ENCODE measurements at regions not wholly inside any gene's neighbourhood (a gene's known extent, or its start where the extent isn't known, plus 50 kb on each side); places are given as distances from the start of the nearest gene placed in this dataset.
"Not testable (repeated sequence)": the region's sequence is repeated elsewhere in the genome, so short reads cannot be mapped to it uniquely, and the experiment has no call there.

- no peak for DNase-seq (ENCODE audit: low spot score)
Observed at GRCh38 chr2:175766880-175767279, 235.2 kb downstream of the LNPK start.

- no peak for DNase-seq (ENCODE audit: low spot score)
Observed at GRCh38 chr2:175755656-175756386, 246.2 kb downstream of the LNPK start.

GRCh38 chr2:175755169-175755568, 246.9 kb downstream of the LNPK start:
- no peak for DNase-seq (ENCODE audit: low spot score)

GRCh38 chr2:175750195-175750594, 251.9 kb downstream of the LNPK start:
- DNase-seq (ENCODE audit: low spot score): no peak

- no peak for DNase-seq (ENCODE audit: low spot score)
Observed at GRCh38 chr2:175745911-175746310, 256.2 kb downstream of the LNPK start.

- no peak for DNase-seq (ENCODE audit: low spot score)
Observed at GRCh38 chr2:175744000-175744399, 258.1 kb downstream of the LNPK start.

- DNase-seq (ENCODE audit: low spot score): no peak
Observed at GRCh38 chr2:175743011-175743410, 259.1 kb downstream of the LNPK start.

- DNase-seq (ENCODE audit: low spot score): no peak
Observed at GRCh38 chr2:175742367-175742766, 259.7 kb downstream of the LNPK start.

GRCh38 chr2:175741164-175741563, 260.9 kb downstream of the LNPK start:
- DNase-seq (ENCODE audit: low spot score): no peak

- no peak for DNase-seq (ENCODE audit: low spot score)
Observed at GRCh38 chr2:175737722-175738361, 264.2 kb downstream of the LNPK start.

GRCh38 chr2:175734686-175735085, 267.4 kb downstream of the LNPK start:
- DNase-seq (ENCODE audit: low spot score): no peak

- DNase-seq (ENCODE audit: low spot score): no peak
Observed at GRCh38 chr2:175732531-175732930, 269.5 kb downstream of the LNPK start.

- peak; percentile 18 for DNase-seq (ENCODE audit: low spot score)
Observed at GRCh38 chr2:175730050-175730449, 272.0 kb downstream of the LNPK start.

- DNase-seq (ENCODE audit: low spot score): no peak
Observed at GRCh38 chr2:175729049-175729706, 272.9 kb downstream of the LNPK start.

- no peak for DNase-seq (ENCODE audit: low spot score)
Observed at GRCh38 chr2:175728032-175728431, 274.0 kb downstream of the LNPK start.

- no peak for DNase-seq (ENCODE audit: low spot score)
Observed at GRCh38 chr2:175726223-175726622, 275.8 kb downstream of the LNPK start.

- DNase-seq (ENCODE audit: low spot score): no peak
Observed at GRCh38 chr2:175709248-175709647, 292.8 kb downstream of the LNPK start.

GRCh38 chr2:175707322-175707721, 294.7 kb downstream of the LNPK start:
- no peak for DNase-seq (ENCODE audit: low spot score)

GRCh38 chr2:175704568-175704967, 297.5 kb downstream of the LNPK start:
- not testable (repeated sequence) for DNase-seq (ENCODE audit: low spot score)

GRCh38 chr2:175698061-175698460, 304.0 kb downstream of the LNPK start:
- no peak for DNase-seq (ENCODE audit: low spot score)

- peak; percentile 8 for DNase-seq (ENCODE audit: low spot score)
Observed at GRCh38 chr2:175690113-175690837, 311.8 kb downstream of the LNPK start.

GRCh38 chr2:175688243-175688642, 313.8 kb downstream of the LNPK start:
- DNase-seq (ENCODE audit: low spot score): no peak

GRCh38 chr2:175687465-175687864, 314.6 kb downstream of the LNPK start:
- DNase-seq (ENCODE audit: low spot score): no peak

Measured in HuH-7.5 (cell line).